ENCODE measurements at regions not wholly inside any gene's neighbourhood (a gene's known extent, or its start where the extent isn't known, plus 50 kb on each side); places are given as distances from the start of the nearest gene placed in this dataset.

DNA sequence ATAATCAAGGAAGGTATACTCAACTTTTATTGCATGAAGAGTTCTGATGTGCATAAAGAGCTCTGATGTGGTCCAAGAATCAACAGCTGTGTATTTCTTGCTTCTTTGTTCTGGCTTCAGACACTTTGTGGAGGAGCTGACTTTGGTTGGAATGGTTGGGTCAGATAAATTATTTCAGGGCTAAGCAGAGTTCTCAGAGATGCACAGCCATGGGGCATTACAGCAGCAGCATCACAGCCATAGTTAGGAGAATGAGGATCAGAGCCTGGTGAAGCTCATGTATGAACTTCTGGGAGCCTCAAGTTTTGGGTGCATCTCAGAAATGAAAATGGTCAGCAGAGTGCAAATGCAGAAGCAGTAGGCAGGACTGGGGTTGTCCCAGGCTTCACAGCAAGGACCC is 267.4 kb upstream of the RUNX1 start:
- CTCF ChIA-PET = no interaction called here
- TF ChIP-seq, protein P1, sequence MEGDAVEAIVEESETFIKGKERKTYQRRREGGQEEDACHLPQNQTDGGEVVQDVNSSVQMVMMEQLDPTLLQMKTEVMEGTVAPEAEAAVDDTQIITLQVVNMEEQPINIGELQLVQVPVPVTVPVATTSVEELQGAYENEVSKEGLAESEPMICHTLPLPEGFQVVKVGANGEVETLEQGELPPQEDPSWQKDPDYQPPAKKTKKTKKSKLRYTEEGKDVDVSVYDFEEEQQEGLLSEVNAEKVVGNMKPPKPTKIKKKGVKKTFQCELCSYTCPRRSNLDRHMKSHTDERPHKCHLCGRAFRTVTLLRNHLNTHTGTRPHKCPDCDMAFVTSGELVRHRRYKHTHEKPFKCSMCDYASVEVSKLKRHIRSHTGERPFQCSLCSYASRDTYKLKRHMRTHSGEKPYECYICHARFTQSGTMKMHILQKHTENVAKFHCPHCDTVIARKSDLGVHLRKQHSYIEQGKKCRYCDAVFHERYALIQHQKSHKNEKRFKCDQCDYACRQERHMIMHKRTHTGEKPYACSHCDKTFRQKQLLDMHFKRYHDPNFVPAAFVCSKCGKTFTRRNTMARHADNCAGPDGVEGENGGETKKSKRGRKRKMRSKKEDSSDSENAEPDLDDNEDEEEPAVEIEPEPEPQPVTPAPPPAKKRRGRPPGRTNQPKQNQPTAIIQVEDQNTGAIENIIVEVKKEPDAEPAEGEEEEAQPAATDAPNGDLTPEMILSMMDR (IDR thresholded peaks at IDR 0.05; ENCODE audit: insufficient read depth, low read length, missing control alignments) = no peak
- DNase-seq (ENCODE audit: low read depth, low spot score) = no peak
- H3K4me3 ChIP-seq (ENCODE audit: low read depth, low read length) = no peak overlapping the region
- POLR2A ChIA-PET = no interaction called here

DNA sequence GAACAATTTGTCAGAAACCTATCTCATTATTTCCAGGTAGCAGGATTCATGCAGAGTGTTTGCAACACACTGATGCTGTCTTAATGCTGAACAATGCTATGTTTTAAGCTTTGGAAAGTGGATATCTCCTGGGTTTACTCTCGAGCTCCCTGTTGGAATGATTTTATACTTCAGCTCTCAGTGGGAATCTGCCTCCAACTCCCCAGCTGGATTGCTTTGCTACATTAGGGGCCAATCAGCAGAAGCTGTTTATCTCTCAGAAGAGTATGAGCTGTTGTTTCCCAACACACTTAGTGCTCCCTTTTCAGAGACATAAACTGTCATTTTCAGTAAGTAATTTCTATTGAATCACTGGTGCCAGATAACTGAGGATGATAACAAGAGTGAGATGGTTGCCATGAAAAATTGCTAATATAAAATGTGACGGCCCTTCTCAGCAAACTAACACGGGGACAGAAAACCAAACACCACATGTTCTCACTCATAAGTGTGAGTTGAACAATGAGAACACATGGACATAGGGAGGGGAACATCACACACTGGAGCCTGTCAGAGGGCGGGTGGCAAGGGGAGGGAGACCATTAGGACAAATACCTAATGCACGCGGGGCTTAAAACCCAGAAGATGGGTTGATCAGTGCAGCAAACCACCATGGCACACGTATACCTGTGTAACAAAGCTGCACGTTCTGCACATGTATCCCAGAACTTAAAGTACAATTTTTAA is 265.9 kb upstream of the RUNX1 start:
- DNase-seq (ENCODE audit: low read depth, low spot score) = no peak
- H3K4me3 ChIP-seq (ENCODE audit: low read depth, low read length) = no peak overlapping the region
- CTCF ChIA-PET = no interaction called here
- TF ChIP-seq, protein P1 (IDR thresholded peaks at IDR 0.05; ENCODE audit: insufficient read depth, low read length, missing control alignments) = no peak
- POLR2A ChIA-PET = no interaction called here

DNA sequence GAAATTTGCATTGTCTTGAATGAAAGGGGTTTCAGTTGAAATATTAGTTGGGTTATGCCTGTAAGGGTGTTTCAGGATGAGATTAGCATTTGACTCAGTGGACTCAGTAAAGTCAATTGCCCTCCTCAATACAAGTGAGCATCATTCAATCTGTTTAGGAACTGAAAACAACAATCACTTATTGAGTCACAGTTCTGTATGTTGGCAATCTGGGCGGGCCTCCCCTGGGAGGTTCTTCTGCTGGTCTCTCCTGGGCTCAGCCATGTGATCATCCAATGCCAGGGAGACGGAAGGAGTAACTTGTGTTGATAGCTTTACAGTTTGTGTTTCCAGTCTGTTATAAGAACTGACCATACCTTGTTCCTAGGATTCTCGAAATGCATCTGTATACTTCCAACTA is 262.9 kb upstream of the RUNX1 start:
- CTCF ChIA-PET = no interaction called here
- no peak overlapping the region for H3K4me3 ChIP-seq (ENCODE audit: low read depth, low read length)
- POLR2A ChIA-PET = no interaction called here
- TF ChIP-seq, protein P1 (IDR thresholded peaks at IDR 0.05; ENCODE audit: insufficient read depth, low read length, missing control alignments) = no peak
- no peak for DNase-seq (ENCODE audit: low read depth, low spot score)

DNA sequence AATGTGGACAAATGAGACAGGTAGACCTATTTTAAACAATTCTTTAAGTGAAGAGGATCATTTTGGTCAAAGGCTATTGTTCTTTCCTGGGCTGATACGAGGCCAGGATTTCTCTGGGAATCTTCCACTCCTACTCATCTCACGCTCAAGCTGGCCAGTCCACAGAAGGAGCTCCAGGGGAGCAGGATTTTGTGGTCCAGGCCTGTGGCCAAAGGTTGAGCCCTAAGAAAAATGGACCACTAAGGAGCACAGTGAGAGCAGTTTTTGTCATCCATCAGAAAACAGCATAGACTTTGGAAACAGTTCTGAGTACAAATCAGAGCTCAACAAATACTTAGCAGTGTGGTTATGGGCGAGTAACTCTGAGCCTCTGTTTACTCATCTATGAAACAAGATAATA is 260.2 kb upstream of the RUNX1 start:
- H3K4me3 ChIP-seq (ENCODE audit: low read depth, low read length) = no peak overlapping the region
- ChIA-PET CTCF (no interaction called here), POLR2A (no interaction called here)
- DNase-seq (ENCODE audit: low read depth, low spot score) = no peak
- TF ChIP-seq, protein P1 (IDR thresholded peaks at IDR 0.05; ENCODE audit: insufficient read depth, low read length, missing control alignments) = no peak

DNA sequence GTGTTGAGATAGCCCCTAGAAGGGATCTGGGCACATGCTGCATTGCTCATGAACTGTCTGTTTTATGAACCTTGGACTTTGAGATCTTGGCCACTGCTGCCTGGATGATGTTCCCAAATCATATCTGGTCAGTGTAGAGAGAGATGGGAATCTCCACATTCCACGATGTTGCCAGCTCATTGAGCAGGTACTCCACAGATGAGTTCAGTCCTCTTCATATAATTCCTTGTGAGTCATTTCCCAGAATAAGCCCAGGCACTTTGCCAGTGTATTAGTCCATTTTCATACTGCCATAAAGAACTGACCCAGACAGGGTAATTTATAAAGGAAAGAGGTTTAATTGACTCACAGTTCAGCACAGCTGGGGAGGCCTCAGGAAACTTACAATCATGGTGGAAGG is 254.0 kb upstream of the RUNX1 start:
- ChIA-PET POLR2A (interaction anchor here (0.6 to 0.9 kb wide), 3 partner anchors 49 to 416 kb away, joined by 3 to 5 read pairs (median 3); no protein-coding TSS in a partner anchor), CTCF (no interaction called here)
- DNase-seq (ENCODE audit: low read depth, low spot score) = peak; percentile 88
- TF ChIP-seq, protein P1 (IDR thresholded peaks at IDR 0.05; ENCODE audit: insufficient read depth, low read length, missing control alignments) = no peak
- H3K4me3 ChIP-seq (ENCODE audit: low read depth, low read length) = no peak overlapping the region

DNA sequence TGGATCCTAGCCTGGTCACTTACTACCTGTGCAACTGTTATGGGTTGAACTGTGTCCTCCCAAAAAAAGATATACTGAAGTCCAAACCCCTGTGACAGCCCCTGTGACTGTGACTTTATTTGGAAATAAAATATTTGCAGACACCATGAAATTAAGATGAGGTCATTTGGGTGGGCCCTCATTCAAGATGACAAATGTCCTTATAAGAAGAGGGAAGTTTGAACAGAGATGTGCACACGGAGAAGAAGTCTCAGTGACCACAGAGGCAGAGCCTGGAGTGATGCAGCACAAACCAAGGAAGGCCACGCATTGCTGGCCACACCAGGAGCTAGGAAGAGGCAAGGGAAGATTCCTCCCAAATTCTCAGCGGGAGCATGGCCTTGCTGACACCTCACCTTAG is 249.7 kb upstream of the RUNX1 start:
- no peak overlapping the region for H3K4me3 ChIP-seq (ENCODE audit: low read depth, low read length)
- ChIA-PET CTCF (no interaction called here), POLR2A (no interaction called here)
- TF ChIP-seq, protein P1 (IDR thresholded peaks at IDR 0.05; ENCODE audit: insufficient read depth, low read length, missing control alignments) = no peak
- DNase-seq (ENCODE audit: low read depth, low spot score) = no peak

Data from AG04449 (cell line).